CD4-positive, alpha-beta T cell treated with Interleukin-17A for 4 hours (primary cell): ENCODE measurements at regions not wholly inside any gene's neighbourhood (a gene's known extent, or its start where the extent isn't known, plus 50 kb on each side); places are given as distances from the start of the nearest gene placed in this dataset.
"Not testable (repeated sequence)": the region's sequence is repeated elsewhere in the genome, so short reads cannot be mapped to it uniquely, and the experiment has no call there.

ENCODE experiments used
- DNase-seq: peaks from one replicate; pipeline ENCODE4 v3.0.0-alpha.2; 2020; ENCODE audit warnings: mixed read lengths

DNA sequence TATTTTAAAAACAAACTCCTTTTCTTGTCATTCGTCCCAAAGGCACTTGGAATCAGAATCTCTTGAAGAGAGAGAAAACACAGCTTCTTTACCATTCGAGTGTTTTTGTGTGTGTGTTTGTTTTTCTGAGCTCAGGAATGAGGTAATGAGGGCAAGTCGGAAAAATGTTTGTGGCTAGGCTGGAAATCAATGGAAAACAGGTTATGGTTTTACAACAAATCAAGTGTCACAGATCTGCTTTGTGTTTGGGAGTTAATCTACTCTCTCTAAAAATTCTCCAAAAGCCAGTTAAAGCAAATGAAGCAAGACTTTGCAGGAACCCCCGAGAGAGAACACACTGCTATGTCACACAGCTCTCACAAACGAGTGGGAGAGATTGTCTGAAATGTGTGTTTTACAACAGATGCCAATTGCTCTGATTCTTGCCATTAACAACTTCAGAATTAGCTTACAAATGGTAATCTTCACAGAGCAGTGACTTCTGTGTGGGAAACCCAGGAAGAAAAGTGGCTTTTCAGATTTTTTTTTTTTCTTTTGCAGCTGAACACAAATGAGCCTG, 264.1 kb downstream of the CBLL2 start:
- DNase-seq = no peak

DNA sequence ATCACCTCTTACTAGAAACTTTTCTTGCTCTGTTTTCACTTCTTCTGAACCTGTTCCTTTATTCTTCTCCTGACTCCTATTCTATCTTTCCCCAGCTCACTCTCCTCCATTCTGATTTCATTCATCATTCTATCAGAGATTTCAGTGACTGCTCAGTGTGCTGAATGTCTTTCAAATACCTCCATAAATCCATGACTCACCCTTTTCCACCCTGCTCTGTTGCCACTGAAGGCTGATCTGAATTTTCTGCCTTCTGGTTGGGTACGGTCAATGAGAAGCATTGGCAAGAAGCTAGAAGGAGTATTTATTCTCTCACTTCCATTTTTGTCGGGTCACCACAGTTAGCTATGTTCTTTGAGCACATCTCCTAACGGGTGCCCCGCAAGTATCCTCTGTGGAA, 265.9 kb downstream of the CBLL2 start:
- DNase-seq = no peak

DNA sequence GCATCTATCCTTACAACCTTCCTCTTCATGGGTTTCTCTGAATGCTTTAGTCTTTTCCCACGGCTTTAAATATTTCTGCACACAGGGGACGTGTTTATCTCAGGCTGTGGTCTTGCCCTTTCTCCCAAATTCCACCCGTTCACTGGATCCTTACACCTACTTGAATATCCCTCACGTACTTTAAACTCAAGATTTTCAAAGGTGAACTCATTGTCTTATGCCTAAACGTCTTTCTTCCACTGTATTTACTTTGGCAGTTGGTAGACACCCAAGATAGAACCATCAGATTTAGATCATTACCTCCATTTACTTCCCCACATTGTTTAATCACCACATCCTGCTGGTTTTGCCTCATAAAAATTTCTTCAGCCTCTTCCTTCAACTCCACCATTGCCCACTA, 269.2 kb downstream of the CBLL2 start:
- DNase-seq = no peak

DNA sequence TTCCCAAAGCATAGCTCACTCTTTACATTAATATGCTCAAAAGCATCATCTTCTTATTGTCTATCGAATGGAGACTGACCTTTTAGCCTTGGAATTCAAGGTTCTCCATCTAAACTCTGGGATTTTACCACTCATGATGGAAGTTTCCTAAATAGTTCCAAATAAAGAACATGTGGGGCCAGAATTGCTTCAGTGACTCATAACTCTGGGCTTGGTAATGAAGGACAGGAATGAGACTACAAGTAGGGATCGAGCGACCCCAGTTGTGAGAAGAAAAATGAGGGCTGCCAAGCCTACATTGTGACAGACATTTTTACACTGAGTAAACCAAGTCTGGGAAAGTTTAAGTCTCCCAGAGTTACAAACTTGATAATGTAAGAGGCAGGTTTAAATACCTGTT, 269.9 kb downstream of the CBLL2 start:
- DNase-seq = no peak

DNA sequence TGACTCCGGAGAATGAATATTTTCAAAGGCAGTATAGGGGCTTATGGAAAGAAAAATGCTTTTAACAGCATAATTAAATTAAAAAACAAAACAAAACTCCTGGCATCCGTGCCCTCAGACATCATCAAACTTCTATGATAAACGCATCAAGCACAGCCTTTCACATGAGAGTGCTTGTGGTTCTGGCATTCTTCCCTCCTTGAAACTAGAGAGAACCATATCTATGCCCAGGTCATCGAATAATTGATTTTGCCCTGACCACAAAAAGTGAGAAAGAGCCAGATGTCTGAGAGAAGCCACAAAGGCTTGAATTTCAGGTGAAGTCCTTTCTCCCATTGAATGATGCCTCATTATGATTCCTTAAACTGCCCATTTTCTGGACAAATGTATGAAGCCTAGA, 286.8 kb downstream of the CBLL2 start:
- no peak for DNase-seq

DNA sequence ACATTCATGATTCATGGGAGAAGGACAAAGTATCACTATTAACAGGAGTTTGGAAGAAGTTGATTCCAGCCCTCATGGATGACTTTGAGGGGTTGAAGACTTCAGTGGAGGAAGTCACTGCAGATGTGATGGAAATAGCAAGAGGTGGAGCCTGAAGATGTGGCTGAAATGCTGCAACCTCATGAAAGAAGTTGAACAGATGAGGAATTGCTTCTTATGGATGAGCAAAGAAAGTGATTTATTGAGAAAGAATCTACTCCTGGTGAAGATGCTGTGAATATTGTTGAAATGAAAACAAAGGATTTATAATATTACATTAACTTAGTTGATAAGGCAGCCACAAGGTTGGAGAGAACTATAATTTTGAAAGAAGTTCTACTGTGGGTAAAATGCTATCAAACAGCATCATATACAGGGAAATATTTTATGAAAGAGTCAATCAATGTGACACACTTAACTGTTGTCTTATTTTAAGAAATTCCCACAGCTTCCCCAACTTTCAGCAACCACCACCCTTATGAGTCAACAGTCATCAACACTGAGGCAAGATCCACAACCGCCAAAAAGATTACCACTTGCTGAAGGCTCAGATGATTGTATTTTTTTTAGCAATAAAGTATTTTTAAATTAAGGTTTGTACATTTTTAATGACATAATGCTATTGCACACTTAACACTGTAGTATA, 302.6 kb downstream of the CBLL2 start:
- no peak for DNase-seq

DNA sequence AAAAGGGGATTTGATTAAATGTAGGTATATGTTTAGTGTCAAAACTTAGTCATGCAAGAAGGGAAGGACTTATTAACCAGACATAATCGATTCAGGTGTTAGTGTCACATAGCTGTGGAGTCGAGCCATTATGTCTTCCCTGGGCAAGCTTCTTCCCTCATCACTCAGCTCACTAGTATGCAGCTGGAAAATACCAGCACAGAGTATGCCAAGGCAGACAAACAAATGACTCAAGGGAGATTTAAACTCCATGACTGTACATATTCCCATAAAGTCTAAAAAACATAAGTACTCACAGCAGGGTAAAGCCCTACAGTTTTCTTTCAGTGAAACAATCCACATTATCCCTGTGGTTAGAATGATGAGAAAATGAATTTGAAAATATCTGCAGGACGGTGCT, 304.5 kb downstream of the CBLL2 start:
- no peak for DNase-seq

DNA sequence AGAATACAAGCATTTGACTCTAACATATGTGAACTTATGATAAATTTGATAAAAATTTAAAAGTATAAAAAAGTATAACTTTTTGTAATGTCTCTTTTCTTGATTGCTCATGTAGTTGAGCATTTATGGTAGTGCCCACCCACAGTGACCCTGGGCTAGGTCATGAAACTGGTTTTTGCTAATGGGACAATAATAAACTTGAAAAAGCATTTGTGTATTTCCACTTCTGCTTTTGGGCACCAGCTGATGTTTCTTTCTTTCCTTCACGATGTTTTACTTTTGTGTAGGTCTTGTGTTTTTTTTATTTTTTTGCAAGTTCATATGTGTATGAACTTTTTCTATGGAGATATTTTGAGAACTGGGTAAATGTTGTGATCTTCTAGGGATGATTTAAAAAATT, 313.1 kb downstream of the CBLL2 start:
- no peak for DNase-seq

DNA sequence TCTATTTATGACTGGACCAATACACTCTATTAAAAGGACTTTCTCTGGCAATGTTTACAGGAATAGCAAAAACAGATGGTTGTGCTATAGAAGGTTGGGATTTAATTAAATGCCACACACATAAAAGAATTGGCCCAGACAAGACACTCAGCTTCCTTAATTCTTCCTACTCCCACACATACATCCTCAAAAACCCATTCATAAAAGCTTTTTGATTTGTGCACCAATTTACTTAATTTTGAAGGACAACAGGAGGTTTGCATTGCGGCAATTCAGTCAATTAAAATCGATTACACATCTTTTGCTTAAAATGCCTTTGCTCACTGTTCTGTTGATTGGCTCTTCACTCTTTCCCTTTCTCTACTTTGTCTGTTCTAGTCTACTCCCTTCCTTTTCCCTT, 317.1 kb downstream of the CBLL2 start:
- no peak for DNase-seq

DNA sequence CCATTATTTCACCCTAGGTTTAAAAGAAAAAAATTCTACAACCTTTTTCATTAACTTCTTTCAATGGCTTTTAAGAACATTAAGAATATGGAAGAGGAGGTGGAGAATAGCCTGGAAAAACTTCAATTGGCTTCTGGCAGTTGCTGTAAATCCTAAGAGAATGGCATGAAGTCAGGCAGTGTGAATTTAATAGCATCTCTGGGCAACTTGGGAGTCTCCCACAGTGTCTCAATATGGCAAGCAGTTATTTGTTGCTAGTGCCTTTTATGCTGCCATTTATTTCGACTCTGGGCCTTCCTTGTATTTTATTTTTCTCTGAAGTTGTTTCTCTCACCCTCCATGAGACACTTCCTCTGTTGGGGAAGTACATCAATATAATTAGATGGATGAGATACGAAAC, 322.1 kb downstream of the CBLL2 start:
- no peak for DNase-seq

DNA sequence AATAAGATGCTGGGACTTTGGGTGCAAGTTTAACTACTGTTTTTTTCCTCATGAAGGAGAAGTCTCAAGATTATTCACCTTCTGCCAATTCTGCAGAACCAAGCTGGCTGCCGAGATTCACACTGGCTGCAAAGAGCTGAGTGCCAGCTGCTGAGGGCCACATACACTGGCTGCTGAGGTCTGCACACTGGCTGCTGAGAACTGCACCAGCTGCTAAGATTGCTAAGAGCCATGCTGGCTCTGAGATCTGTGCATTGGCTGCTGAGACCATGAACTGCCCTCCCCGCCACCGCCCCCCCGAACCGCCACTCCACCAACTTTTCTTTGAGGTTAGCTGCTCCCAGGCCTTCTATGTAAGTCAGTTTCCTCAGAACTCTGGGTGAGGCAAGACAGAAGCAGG, 330.3 kb downstream of the CBLL2 start:
- DNase-seq = no peak

DNA sequence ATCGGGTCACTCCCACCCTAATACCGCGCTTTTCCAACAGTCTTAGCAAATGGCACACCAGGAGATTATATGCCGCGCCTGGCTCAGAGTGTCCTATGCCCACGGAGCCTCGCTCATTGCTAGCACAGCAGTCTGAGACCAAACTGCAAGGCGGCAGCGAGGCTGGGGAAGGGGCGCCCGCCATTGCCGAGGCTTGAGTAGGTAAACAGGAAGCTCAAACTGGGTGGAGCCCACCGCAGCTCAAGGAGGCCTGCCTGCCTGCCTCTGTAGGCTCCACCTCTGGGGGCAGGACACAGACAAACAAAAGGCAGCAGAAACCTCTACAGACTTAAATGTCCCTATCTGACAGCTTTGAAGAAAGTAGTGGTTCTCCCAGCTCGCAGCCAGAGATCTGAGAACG, 336.7 kb downstream of the CBLL2 start:
- not testable (repeated sequence) for DNase-seq

DNA sequence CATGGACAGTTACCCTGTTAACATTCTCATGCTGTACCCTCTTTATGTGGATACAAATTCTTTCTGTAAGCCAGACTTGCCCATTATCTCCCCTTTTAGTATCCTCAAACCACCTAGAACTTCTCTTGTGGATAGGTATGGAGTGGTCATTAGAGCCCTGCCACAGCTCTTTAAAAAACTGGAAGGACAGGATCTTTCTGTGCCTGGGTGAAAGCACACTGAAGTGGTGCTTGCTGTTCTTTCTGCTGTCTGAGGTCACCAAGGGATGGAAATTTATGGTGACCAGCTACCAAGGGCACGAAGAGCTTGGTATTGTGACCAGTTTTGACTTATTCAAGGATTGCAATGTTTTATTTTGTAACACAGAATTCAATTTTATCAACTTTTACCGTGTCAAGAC, 344.2 kb downstream of the CBLL2 start:
- no peak for DNase-seq

DNA sequence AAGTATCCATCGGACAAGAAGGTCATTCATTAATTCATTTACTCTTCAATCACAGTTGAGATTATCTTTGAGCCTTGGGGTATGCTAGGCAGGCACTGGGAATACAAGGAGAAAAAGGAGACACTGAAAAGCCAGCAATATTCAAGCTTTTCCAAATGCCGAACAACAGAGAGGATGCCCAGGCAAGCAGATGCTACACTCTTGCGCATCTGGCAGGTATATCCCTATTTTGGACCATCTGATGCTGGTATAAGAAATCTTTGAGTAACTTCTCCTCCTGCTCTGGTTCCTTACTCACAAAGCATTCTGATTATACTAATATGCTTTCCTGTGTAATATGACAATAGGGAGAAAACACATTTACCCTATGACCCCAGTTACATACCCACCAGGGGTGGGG, 354.9 kb downstream of the CBLL2 start:
- no peak for DNase-seq

DNA sequence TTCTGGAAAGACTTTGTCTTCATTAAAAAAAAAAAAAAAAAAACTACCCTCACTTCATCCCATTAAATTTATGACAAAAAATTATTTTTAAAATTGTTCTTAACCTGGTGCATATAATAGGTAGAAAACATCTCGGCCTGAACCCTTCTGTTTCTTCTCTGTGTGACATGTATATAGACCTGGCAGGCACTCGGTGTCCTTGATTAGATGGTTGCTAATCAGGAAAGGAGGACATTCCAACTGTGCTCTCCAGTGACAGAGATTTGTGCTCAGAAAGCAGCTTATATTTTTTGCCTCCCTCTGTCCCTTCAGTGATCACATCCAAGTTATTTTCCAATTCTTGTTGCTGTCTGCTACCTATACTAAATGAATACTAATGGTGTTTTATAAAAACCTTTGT, 355.6 kb downstream of the CBLL2 start:
- no peak for DNase-seq

DNA sequence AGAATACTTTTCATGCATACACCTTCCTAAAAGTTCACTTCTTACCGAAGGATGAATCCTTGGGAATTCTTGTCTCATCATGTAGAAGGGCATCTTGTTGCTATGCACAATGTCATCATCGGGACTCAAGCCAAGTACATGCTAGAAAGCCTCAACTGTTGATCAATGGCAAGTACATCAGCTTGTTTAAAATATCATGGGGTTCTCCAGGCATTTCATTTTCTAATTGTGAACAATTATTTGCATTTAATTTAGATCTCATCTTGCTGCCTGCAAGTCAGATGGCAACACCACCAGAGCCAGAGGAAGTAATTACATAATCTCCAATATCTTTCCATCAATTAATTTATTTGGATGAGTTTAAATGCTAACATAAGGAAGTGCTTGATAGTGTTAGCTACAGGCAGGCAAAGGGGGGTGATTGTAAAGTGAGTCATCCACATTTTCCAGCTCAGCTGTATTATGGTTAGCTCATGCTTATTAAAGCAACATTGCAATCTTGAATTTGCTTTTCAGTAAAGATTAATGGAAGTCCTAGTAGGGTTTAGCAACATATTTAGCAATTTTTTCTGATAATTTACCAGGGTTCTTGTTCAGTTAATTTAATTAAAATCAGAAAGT, 356.5 kb downstream of the CBLL2 start:
- DNase-seq = no peak

DNA sequence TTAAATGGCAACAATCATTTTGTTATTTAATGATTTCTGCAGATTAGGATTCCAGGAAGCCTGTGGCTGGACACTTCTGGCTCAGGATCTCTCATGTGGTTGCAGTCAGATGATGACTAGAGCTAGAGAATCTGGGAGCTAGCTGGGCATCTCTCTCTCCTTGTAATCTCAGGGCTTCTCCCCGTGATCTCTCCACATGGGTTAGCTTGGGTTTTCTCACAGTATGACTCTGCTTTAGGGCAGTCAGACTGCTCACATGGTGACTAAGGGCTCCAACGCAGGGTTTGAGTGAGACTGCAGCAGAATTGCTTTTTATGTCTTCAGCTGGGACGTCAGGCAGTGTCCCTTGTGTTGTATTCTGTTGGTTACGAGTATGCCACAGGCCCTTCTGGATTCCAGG, 361.4 kb downstream of the CBLL2 start:
- DNase-seq = no peak

DNA sequence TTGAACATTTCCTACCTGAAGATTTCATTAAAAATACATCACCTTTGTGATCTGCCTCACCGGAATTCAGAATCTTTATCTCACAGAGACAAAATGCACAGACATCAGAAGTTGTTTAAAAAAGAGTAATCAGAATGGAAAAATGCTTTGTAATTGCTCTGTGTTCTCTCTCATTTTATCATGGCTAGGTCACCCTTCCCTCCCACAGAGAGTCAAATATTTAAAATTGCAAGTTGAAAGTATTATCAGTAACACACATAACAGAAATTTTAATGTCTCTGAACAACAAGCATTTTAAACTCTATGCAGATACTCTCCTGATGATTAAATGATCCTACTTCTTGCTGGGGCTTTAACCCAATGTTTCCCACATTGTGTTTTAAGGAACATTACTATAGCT, 362.0 kb downstream of the CBLL2 start:
- no peak for DNase-seq

DNA sequence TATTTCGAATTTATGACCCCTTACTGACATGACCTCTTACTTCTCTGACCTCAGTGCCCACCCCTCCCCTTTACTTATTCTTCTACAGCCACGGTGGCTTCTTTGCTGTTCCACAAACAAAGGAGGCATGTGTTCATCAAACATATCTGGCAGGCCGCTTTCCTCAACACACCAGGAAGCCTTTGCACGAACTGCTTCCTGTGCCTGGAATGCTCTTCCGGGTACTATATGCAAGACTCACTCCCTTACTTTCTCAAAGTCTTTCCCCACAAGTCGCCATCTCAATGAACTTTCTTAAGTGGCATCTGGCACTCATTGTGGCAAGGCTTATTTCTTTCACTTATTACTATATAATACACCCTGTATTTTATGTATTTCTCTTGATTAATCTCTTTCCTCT, 351.5 kb upstream of the DDX53 start:
- no peak for DNase-seq

DNA sequence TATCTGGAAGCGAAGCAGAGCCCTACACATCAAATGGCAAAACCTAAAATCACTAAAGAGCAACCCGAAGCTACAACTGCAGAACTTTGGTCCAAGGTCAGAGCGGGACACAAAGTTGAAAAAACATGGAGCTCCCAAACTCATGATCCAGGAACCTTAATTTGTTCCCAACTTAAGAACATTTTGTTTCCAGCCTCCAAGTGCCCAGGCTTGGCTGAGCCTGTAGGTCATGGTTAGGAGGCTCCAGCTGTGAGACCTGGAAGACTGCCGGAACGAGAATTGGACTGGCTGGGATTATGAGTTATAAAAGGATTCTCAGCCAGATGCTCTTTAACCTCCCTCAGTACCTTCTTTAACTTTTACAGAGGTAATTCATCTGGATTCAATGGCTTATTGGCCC, 349.1 kb upstream of the DDX53 start:
- no peak for DNase-seq

DNA sequence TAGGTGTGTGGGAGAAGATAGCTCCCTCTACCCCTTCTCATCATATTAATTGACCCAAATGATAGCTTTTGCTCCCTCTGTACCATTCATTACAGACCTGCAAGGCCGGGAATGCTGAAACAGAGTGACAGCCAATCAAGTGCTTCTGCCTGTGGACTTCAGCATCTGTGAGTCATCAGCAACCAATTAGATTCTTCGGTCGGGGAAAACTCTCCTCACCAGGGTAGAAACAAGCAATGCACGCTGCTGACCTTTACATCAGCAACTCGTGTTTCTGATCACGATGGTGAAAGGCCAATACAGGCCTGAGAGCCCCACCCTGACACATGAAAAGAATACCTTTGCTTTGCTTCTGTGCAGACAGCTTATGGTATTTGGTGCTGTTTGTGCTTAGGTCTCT, 347.2 kb upstream of the DDX53 start:
- DNase-seq = no peak

DNA sequence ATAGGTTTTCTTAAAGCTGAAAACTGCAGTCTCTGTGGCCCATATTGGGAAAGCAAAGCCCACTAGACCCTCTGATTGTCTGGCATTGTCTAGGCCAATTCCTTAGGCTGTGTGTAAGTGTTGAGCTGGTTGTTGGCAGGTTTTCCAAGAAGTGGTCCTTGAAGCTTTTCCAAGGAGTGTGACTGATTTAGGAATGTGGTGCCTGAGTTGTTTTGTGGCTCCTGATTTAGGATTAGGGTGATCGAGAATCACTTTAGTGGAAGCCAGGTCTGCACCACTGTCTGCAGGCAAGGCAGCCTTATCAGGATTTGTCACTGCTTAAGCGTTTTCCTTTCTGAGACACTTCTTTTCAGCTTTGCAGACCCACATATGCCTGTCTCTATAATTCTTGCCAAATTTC, 339.0 kb upstream of the DDX53 start:
- no peak for DNase-seq

DNA sequence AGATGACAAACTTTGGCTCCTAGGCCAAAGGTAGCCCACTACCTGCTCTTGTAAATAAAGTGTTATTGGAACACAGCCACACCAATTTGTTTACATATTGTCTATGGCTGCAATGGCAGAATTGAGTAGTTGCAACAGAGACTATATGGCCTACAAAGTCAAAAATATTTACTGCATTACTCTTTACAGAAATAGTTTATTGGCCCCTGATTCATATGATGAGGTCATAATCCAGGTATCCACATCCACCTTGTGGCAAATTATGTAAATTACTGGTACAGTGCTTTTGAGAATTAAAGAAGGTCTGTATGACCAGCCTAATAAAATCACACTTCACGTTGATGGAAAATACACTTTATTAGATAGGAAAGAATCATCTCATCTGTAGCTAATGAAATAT, 337.0 kb upstream of the DDX53 start:
- no peak for DNase-seq

DNA sequence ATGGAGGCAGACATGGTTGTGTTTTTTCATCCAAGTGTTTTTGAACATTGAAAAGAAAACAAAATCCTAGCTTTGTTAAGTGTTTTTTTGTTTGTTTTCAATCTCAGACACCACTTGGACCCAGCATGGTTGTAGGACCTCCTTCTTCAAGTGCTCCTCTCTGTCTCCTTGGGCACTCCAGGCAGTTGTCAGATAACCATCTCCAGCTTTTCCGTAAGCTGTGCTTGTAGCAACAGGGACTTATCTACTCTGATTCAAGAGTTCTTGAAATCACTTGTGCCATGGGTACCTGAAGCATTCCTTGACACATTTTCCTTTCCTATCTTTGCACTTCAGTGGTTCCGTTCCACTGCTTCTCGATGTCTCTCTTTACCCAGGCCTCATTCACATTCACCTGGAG, 334.9 kb upstream of the DDX53 start:
- DNase-seq = no peak

DNA sequence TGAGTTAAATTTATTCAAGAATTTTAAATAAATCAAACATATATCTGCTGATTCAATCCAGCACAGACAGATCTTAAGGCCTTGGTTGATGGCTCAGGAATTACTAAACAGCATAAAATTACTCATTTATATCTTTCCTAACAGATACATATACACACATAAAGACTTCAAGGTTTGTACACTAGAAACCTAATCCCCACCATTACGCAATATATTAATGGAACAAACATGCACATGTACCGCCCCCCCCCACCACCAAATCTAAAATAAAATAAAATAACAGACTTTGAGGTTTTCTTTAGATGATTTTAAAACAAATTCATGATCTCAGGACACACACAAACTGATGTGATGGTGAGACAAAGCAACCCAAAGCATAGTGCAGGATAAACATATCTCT, 333.9 kb upstream of the DDX53 start:
- DNase-seq = no peak
